GM23338 (cell line): ENCODE measurements at regions not wholly inside any gene's neighbourhood (a gene's known extent, or its start where the extent isn't known, plus 50 kb on each side); places are given as distances from the start of the nearest gene placed in this dataset.

Experiments used
- CREB1 ChIP-seq: fragments of 250-450 bp; sonication (Bioruptor Pico); IDR thresholded peaks from 2 replicates; pipeline ENCODE4 v1.5.0; 2020; ENCODE audit warnings: low read depth, mild to moderate bottlenecking, moderate library complexity
- CTCF ChIP-seq, 2 experiments: fragments of 200-600 bp in 1 of 2; sonication (generic) in 1 of 2; conservative IDR thresholded peaks; 2 replicates each; pipeline versions ENCODE4 v1.5.1 to v1.6.1; 2016 to 2017; ENCODE audit warnings: antibody characterized with exemption in 2 of 2, low read depth in 2 of 2, mild to moderate bottlenecking in 2 of 2, moderate library complexity in 1 of 2
- ETS1 ChIP-seq: IDR thresholded peaks from 2 replicates; pipeline ENCODE4 v1.6.1; 2016; ENCODE audit warnings: antibody characterized with exemption
- EZH2 ChIP-seq: fragments of 200-600 bp; sonication (generic); IDR thresholded peaks from one replicate; pipeline ENCODE4 v1.8.0; 2017; ENCODE audit warnings: antibody characterized with exemption, mild to moderate bottlenecking, low read depth; ENCODE audit not compliant: unreplicated experiment
- EZH2phosphoT487 ChIP-seq: fragments of 200-600 bp; sonication (generic); IDR thresholded peaks from one replicate; pipeline ENCODE4 v1.8.1; 2018; ENCODE audit warnings: antibody characterized with exemption; ENCODE audit not compliant: unreplicated experiment
- JUNB ChIP-seq: IDR thresholded peaks from one replicate; pipeline ENCODE4 v1.6.1; 2016; ENCODE audit warnings: antibody characterized with exemption; ENCODE audit not compliant: unreplicated experiment
- NANOG ChIP-seq: IDR thresholded peaks from 2 replicates; pipeline ENCODE4 v1.6.1; 2016; ENCODE audit warnings: antibody characterized with exemption, borderline replicate concordance
- POLR2AphosphoS5 ChIP-seq: IDR thresholded peaks from 2 replicates; pipeline ENCODE4 v1.6.1; 2016; ENCODE audit warnings: antibody characterized with exemption, low read depth
- REST ChIP-seq: IDR thresholded peaks from one replicate; pipeline ENCODE4 v1.6.1; 2018; ENCODE audit warnings: antibody characterized with exemption; ENCODE audit not compliant: unreplicated experiment
- STAT1 ChIP-seq: IDR thresholded peaks from one replicate; pipeline ENCODE4 v1.6.1; 2016; ENCODE audit warnings: antibody characterized with exemption; ENCODE audit not compliant: unreplicated experiment
- ZNF114 ChIP-seq: fragments of 250-450 bp; sonication (Bioruptor Pico); IDR thresholded peaks from 2 replicates; pipeline ENCODE4 v1.5.0; 2020; ENCODE audit warnings: mild to moderate bottlenecking, moderate library complexity
- ZNF462 ChIP-seq: fragments of 250-450 bp; sonication (Bioruptor Pico); IDR thresholded peaks from 2 replicates; pipeline ENCODE4 v1.5.0; 2020; ENCODE audit warnings: mild to moderate bottlenecking, moderate library complexity

- TF ChIP-seq CTCF (conservative IDR thresholded peaks at IDR 0.05; ENCODE audit: low read depth in 2 of 2) (no peak), EZH2phosphoT487 (no peak), POLR2AphosphoS5 (no peak), NANOG (no peak), JUNB (no peak), EZH2 (no peak), REST (no peak), ZNF114 (CRISPR knock-in tag) (no peak), CREB1 (CRISPR knock-in tag) (no peak), STAT1 (no peak), ETS1 (no peak), ZNF462 (CRISPR knock-in tag) (no peak)
Observed at GRCh38 chr12:91928501-91928900, 217.1 kb downstream of the BTG1 start.
